SH-SY5Y (cell line): ENCODE measurements at regions not wholly inside any gene's neighbourhood (a gene's known extent, or its start where the extent isn't known, plus 50 kb on each side); places are given as distances from the start of the nearest gene placed in this dataset.

Experiments
- GATA2 ChIP-seq: IDR thresholded peaks from 2 replicates; pipeline ENCODE4 v1.6.1; 2011; ENCODE audit warnings: mild to moderate bottlenecking, low read depth, low read length
- GATA3 ChIP-seq: IDR thresholded peaks from 2 replicates; pipeline ENCODE4 v1.6.1; 2011; ENCODE audit warnings: low read depth, mild to moderate bottlenecking, low read length, moderate library complexity

- TF ChIP-seq GATA2 (no peak), GATA3 (no peak)
Measured at GRCh38 chr3:174466471-174467054, 392.6 kb upstream of the NAALADL2 start.

- TF ChIP-seq GATA2, result no peak
- no peak for TF ChIP-seq GATA3
Measured at GRCh38 chr3:174477491-174477890, 381.6 kb upstream of the NAALADL2 start.

GRCh38 chr3:174480767-174481166 is 378.4 kb upstream of the NAALADL2 start:
- TF ChIP-seq GATA3 (no peak), GATA2 (no peak)

- TF ChIP-seq GATA3 (no peak), GATA2 (no peak)
Measured at GRCh38 chr3:174482541-174482940, 376.6 kb upstream of the NAALADL2 start.

- TF ChIP-seq GATA2 (no peak), GATA3 (no peak)
Measured at GRCh38 chr3:174483254-174483653, 375.9 kb upstream of the NAALADL2 start.

- no peak for TF ChIP-seq GATA2
- no peak for TF ChIP-seq GATA3
Measured at GRCh38 chr3:174488527-174488926, 370.6 kb upstream of the NAALADL2 start.

- no peak for TF ChIP-seq GATA2
- TF ChIP-seq GATA3, result no peak
Measured at GRCh38 chr3:174495311-174495710, 363.8 kb upstream of the NAALADL2 start.

GRCh38 chr3:174495928-174496327 is 363.2 kb upstream of the NAALADL2 start:
- TF ChIP-seq GATA3 (no peak), GATA2 (no peak)

- TF ChIP-seq GATA2 (no peak), GATA3 (no peak)
Measured at GRCh38 chr3:174498638-174499037, 360.5 kb upstream of the NAALADL2 start.

- TF ChIP-seq GATA3 (no peak), GATA2 (no peak)
Measured at GRCh38 chr3:174505266-174505665, 353.9 kb upstream of the NAALADL2 start.

- TF ChIP-seq GATA2 (no peak), GATA3 (no peak)
Measured at GRCh38 chr3:174524203-174524602, 334.9 kb upstream of the NAALADL2 start.

- no peak for TF ChIP-seq GATA3
- TF ChIP-seq GATA2, result no peak
Measured at GRCh38 chr3:174529298-174529697, 329.8 kb upstream of the NAALADL2 start.

GRCh38 chr3:174531262-174531982 is 327.7 kb upstream of the NAALADL2 start:
- TF ChIP-seq GATA3, result no peak
- no peak for TF ChIP-seq GATA2

- TF ChIP-seq GATA3 (no peak), GATA2 (no peak)
Measured at GRCh38 chr3:174532216-174532615, 326.9 kb upstream of the NAALADL2 start.

GRCh38 chr3:174532776-174533175 is 326.4 kb upstream of the NAALADL2 start:
- TF ChIP-seq GATA3 (no peak), GATA2 (no peak)
